SU-DHL-6 (cell line): ENCODE measurements at regions not wholly inside any gene's neighbourhood (a gene's known extent, or its start where the extent isn't known, plus 50 kb on each side); places are given as distances from the start of the nearest gene placed in this dataset.

Experiments
- EZH2phosphoT487 ChIP-seq: fragments of 200-600 bp; sonication (generic), shearing (Covaris generic); conservative IDR thresholded peaks from 2 replicates; pipeline ENCODE4 v1.6.1; 2018; ENCODE audit warnings: mild to moderate bottlenecking, antibody characterized with exemption, low read length, moderate library complexity, mixed read lengths
- TF ChIP-seq, protein P1 (sequence below): fragments of 200-600 bp; sonication (generic); IDR thresholded peaks from one replicate; pipeline ENCODE4 v1.5.1; 2017; ENCODE audit warnings: antibody characterized with exemption, mild to moderate bottlenecking, low read length, moderate library complexity; ENCODE audit not compliant: insufficient read depth, poor library complexity, severe bottlenecking

DNA sequence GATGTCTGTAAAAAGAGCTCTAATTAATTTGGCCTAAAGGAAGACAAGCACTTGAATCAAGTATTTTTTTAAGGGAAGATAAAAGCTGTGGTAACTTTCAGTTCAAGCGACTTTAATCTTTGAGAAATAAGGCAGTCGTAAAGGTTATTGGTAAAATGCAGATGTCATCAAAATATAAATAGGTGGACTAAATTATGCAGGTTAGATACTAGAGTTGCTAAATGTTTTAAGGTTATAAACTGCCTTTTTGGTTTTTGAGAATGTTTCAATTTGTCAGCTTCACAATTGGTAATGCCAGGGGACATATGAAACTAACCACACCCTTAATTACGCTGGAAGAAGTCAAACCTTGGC is 159.5 kb upstream of the OLIG3 start:
- TF ChIP-seq, protein P1, sequence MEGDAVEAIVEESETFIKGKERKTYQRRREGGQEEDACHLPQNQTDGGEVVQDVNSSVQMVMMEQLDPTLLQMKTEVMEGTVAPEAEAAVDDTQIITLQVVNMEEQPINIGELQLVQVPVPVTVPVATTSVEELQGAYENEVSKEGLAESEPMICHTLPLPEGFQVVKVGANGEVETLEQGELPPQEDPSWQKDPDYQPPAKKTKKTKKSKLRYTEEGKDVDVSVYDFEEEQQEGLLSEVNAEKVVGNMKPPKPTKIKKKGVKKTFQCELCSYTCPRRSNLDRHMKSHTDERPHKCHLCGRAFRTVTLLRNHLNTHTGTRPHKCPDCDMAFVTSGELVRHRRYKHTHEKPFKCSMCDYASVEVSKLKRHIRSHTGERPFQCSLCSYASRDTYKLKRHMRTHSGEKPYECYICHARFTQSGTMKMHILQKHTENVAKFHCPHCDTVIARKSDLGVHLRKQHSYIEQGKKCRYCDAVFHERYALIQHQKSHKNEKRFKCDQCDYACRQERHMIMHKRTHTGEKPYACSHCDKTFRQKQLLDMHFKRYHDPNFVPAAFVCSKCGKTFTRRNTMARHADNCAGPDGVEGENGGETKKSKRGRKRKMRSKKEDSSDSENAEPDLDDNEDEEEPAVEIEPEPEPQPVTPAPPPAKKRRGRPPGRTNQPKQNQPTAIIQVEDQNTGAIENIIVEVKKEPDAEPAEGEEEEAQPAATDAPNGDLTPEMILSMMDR = no peak
- no peak for TF ChIP-seq EZH2phosphoT487
